ENCODE measurements at regions not wholly inside any gene's neighbourhood (a gene's known extent, or its start where the extent isn't known, plus 50 kb on each side); places are given as distances from the start of the nearest gene placed in this dataset.
"Not testable (repeated sequence)": the region's sequence is repeated elsewhere in the genome, so short reads cannot be mapped to it uniquely, and the experiment has no call there.

- no peak overlapping the region for H3K4me3 ChIP-seq (ENCODE audit: low read depth, low read length)
- DNase-seq (ENCODE audit: low read depth), result no peak
- TF ChIP-seq, protein P1, sequence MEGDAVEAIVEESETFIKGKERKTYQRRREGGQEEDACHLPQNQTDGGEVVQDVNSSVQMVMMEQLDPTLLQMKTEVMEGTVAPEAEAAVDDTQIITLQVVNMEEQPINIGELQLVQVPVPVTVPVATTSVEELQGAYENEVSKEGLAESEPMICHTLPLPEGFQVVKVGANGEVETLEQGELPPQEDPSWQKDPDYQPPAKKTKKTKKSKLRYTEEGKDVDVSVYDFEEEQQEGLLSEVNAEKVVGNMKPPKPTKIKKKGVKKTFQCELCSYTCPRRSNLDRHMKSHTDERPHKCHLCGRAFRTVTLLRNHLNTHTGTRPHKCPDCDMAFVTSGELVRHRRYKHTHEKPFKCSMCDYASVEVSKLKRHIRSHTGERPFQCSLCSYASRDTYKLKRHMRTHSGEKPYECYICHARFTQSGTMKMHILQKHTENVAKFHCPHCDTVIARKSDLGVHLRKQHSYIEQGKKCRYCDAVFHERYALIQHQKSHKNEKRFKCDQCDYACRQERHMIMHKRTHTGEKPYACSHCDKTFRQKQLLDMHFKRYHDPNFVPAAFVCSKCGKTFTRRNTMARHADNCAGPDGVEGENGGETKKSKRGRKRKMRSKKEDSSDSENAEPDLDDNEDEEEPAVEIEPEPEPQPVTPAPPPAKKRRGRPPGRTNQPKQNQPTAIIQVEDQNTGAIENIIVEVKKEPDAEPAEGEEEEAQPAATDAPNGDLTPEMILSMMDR (IDR thresholded peaks at IDR 0.05; ENCODE audit: insufficient read depth, low read depth, low read length, missing control alignments), result no peak
These were observed 55.6 kb downstream of the TLNRD1 start for GRCh38 chr15:81056304-81056703.

DNA sequence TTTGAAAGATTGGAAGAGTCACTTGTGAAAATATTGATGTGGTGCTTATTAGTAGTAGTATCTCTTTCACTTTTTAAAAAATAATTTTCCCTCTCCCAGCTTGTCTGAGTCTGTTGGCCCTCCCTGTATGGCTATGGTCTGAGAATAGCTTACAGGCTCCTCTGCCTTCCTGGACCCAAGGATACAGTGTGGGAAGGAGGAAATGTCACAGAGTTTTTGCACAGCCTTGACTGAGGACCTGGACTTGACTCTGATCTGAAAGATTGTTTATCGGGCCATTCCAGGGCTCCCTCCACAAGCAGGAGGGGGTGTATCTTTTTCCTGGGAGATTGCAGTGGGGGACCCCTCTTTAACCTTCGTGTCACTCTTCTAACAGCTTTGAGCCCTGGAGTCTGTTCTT is 59.7 kb downstream of the TLNRD1 start:
- no peak overlapping the region for H3K4me3 ChIP-seq (ENCODE audit: low read depth, low read length)
- no peak for DNase-seq (ENCODE audit: low read depth)
- TF ChIP-seq, protein P1 (IDR thresholded peaks at IDR 0.05; ENCODE audit: insufficient read depth, low read depth, low read length, missing control alignments), result no peak

GRCh38 chr15:81060907-81061306 is 60.2 kb downstream of the TLNRD1 start:
- no peak for DNase-seq (ENCODE audit: low read depth)
- TF ChIP-seq, protein P1 (IDR thresholded peaks at IDR 0.05; ENCODE audit: insufficient read depth, low read depth, low read length, missing control alignments), result no peak
- no peak overlapping the region for H3K4me3 ChIP-seq (ENCODE audit: low read depth, low read length)

- TF ChIP-seq, protein P1 (IDR thresholded peaks at IDR 0.05; ENCODE audit: insufficient read depth, low read depth, low read length, missing control alignments), result no peak
- no peak overlapping the region for H3K4me3 ChIP-seq (ENCODE audit: low read depth, low read length)
- peak; percentile 16 for DNase-seq (ENCODE audit: low read depth)
These were observed 60.9 kb downstream of the TLNRD1 start for GRCh38 chr15:81061490-81062253.

DNA sequence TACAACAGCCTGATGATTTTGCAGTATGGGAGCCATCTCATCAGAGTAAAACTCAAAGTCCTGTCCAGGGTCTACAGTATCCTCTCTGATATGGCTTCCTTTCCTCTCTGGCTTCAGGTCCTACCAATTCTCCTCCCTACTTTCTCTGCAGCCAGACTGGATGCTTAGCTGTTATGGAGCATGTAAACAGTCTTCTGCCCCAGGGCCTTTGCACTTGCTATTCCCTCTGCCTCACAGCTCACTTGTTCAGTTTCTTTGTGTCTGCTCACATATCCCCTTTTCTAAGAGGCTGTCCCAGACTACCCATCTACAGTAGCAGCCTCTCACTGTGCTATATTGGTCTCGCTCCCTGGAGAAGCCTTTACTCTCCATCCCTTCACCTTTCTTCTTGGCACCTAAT is 62.2 kb downstream of the TLNRD1 start:
- no peak for DNase-seq (ENCODE audit: low read depth)
- TF ChIP-seq, protein P1 (IDR thresholded peaks at IDR 0.05; ENCODE audit: insufficient read depth, low read depth, low read length, missing control alignments), result no peak
- H3K4me3 ChIP-seq (ENCODE audit: low read depth, low read length), result no peak overlapping the region

DNA sequence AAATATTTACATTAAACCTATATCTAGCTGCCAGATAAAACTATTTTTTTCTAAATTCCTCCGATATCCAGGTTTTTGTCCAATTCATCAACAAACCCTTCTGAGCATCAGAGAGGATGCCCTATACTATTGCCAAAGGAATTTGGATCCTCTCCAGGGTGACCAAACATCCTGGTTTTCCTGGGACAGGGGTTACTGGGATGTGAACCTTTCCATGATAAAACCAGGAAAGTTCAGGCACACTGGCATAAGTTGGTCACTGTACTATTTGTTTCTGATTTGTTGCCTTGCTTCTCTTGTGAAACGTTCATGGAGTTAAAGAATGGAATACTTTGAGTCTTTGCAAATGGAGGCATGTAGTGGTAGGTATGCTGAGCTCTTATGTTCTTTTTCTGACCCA is 63.5 kb downstream of the TLNRD1 start:
- H3K4me3 ChIP-seq (ENCODE audit: low read depth, low read length), result no peak overlapping the region
- DNase-seq (ENCODE audit: low read depth), result no peak
- TF ChIP-seq, protein P1 (IDR thresholded peaks at IDR 0.05; ENCODE audit: insufficient read depth, low read depth, low read length, missing control alignments), result no peak

GRCh38 chr15:81067567-81067966 is 66.5 kb upstream of the CFAP161 start:
- not testable (repeated sequence) for DNase-seq (ENCODE audit: low read depth); H3K4me3 ChIP-seq (ENCODE audit: low read depth, low read length)

Data from GM12865 (cell line).